NCI-H1436 (cell line): ENCODE measurements at regions not wholly inside any gene's neighbourhood (a gene's known extent, or its start where the extent isn't known, plus 50 kb on each side); places are given as distances from the start of the nearest gene placed in this dataset.
"Not testable (repeated sequence)": the region's sequence is repeated elsewhere in the genome, so short reads cannot be mapped to it uniquely, and the experiment has no call there.

Source experiments
- DNase-seq: peaks from one replicate; lab custom pipeline; 2025; lab: John Stamatoyannopoulos, UW

DNA sequence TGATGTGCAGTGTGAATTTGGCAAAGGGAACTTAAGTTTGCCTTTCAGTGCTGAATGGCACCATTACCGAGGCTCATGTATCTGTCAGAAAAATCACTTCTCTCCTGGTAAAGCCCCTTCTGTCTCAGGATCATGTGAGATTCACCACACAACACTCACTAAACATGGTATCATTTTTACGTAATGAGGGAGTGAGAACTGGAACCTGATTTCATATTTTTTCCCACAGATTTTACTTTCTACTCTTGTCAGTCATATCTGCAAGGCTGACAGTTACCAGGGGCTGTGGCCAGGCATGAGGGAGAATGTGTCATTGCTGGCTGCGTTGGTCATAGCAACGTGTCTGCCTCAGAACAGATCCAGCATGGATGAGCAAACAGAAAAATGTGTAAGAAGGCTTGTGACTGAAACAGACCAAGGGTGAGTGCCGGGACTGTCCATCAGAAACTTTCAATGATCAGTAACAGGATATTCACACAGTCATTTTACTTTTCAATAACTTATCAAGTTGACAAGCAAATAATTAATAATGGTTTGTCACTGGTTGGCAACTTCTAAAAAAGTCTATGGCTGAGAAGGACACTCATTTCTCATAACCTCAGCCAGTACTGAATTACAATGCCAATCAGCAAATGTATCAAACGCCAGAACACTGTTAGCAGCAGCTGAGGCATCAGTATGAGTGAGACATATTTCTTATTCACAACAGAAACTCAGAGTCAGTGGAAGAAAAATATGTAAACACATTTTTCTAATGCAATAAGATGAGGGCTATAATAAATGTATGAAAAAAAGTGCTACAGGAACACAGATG is 100.5 kb downstream of the CDC42EP3 start:
- no peak for DNase-seq

GRCh38 chr2:37571587-37572136 is 99.8 kb downstream of the CDC42EP3 start:
- no peak for DNase-seq

GRCh38 chr2:37573451-37574388 is 97.7 kb downstream of the CDC42EP3 start:
- no peak for DNase-seq

DNA sequence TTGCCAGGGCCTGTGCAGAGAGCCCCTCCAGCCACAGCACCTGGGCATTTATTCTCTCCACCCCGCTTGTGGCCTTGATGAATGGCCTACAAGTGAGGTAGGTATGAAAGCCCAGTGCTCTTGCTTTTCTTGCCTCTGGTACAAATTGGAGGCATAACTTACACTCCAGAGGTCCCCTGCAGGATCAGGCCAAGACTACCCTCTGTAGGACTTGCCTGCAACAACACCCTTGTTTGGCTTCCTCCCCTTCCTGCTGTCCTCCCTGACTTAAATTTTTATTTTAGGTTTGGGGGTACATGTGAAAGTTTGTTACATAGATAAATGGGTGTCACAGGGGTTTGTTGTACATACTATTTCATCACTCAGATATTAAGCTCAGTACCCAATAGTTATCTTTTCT is 95.7 kb downstream of the CDC42EP3 start:
- no peak for DNase-seq

GRCh38 chr2:37576194-37576593 is 95.2 kb downstream of the CDC42EP3 start:
- DNase-seq = not testable (repeated sequence)

DNA sequence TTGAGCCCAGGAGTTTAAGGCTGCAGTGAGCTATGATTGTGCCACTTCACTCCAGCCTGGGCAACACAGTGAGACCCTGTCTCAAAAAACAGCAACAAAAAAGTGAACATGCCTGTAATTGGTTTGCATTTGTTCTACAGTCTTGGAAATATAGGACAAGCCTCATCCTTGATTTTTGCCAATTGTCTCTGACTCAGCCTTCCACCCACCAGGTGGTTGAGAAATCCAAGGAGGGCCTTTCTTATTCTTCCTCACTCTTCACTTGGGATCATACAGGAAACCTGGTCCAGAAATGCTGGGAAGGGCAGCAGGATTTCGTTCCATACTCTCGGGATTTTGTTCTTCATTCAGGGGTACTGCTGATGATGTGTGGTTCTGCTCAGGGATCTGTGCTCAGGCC is 94.6 kb downstream of the CDC42EP3 start:
- DNase-seq = no peak

GRCh38 chr2:37579192-37579713 is 92.2 kb downstream of the CDC42EP3 start:
- DNase-seq = no peak

DNA sequence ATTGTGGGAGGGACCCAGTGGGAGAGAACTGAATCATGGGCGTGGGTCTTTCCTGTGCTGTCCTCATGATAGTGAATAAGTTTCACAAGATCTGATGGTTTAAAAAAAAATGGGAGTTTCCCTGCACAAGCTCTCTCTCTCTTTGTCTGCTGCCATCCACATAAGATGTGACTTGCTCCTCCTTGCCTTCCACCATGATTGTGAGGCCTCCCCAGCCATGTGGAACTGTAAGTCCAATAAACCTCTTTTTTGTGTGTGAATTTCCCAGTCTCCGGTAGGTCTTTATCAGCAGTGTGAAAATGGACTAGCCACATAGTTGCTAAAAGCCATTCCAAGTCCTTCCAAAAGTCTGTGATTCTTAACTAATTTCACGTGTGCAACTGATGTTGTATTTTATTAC is 91.5 kb downstream of the CDC42EP3 start:
- DNase-seq = not testable (repeated sequence)

DNA sequence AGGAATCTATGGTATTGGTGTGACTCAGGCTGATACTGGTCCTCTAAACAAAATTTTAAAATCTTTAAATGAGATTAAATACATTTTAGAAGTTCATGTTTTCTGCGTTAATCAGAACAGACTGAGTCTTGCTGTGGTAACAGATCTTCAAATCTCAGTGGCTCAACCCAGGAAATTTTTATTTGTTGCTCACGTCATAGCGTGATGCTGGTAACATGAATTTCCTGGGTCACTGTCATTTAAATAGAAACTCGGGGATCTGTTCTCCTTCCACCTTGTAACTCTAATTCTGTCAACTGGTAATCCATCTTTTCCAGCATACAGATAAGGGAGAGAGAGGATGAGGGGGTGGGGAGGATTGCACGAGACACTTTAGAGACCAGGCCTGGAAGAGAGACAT is 90.0 kb downstream of the CDC42EP3 start:
- DNase-seq = no peak

DNA sequence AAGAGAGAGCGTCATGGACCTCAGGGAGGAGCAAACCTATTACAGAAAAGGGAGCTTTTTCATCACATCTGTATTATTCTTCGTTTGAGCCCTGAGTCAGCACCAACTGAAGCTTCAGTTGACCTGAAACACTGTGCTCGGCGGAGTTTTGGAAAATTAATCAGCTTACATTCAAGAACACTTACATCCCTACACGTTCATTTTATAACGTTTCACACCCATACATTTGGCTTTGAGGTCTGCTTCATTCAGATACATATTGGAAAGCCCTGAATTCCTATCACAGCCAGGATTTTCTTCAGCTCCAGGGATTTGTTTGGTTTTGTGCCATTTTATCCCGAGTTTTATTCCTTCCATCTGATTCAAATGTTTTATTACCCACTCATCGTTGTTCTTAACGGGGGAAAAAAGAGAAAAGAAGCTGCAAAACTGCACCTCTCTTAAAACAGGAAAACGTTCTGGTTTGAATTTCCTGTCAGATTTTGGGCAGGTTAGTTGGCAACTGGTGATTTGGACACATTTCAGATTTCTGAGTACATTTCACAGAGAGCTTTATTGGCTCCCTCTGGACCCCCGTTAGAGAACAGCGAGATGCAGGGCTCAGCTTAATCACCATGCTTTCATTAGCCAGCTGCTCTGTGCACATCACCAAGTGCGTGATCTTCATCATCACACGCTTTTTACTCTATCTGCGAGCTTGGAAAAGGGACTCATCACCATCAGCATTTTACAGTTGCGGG is 88.8 kb downstream of the CDC42EP3 start:
- no peak for DNase-seq

DNA sequence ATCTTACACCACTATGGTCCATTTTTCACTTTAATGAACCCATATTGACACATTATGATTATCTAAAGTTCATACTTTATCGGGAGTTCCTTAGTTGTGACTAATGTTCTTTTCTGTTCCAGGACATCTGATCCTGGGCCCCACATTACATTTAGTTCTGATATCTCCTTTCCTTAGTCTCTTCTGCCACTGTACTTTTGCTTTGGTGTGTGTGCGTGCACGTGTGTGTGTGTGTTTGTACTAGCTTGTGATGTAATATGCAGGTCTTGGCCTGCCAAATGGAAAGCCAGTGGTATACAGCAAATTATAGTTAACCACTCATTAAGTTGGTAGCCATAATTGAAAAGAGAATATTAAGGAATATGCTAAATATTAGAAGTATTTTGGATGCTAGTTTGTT is 88.0 kb downstream of the CDC42EP3 start:
- no peak for DNase-seq

- DNase-seq = no peak
Observed at GRCh38 chr2:37583867-37584266, 87.6 kb downstream of the CDC42EP3 start.

DNA sequence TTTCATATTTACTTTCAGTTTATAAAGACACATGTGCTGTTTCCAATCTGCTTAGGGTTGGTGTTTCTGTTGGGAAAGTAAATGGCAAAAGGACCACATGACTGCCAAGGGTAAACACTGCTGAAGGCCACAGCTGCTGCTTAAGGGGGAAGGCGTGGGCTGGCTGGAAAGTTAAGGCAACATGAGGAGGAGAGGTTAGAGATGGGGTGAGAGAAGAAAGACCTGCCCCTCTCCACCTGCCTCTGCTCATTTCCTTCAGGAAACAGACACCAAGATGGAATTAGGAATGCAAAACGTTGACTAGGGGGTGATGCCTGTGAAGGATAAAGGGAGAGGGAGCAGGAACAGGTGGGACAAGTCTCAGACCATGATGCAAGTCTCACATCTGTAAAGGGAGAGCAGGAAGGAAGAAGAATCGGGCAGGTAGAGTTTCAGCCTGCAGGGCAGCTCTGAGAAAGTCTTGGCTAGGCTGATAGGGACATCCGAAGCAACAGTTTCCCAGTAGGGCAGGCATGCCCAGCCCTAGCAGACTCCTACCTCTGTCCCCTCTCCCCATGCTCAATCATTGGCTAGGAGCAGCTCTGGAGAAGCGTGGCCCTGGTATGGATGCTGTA is 86.0 kb downstream of the CDC42EP3 start:
- DNase-seq = no peak

- no peak for DNase-seq
Observed at GRCh38 chr2:37585982-37586621, 85.3 kb downstream of the CDC42EP3 start.

- DNase-seq = no peak
Observed at GRCh38 chr2:37586663-37587317, 84.7 kb downstream of the CDC42EP3 start.

DNA sequence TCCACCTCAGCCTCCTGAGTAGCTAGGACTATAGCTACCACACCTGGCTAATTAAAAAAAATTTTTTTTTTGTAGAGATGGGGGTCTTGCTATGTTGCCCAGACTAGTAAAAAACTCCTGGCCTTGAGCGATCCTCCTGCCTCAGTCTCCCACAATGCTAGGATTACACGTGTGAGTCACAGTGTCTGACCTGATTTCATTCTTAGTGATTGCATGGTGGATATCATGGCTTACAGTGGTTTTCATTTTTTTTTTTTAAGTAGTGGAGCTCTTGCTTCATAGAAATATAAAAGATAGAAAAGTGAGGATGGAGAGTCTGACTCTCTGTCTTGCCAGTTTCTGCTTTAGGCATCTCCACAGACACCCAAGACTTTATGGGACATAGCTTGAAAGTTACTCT is 83.6 kb downstream of the CDC42EP3 start:
- no peak for DNase-seq

DNA sequence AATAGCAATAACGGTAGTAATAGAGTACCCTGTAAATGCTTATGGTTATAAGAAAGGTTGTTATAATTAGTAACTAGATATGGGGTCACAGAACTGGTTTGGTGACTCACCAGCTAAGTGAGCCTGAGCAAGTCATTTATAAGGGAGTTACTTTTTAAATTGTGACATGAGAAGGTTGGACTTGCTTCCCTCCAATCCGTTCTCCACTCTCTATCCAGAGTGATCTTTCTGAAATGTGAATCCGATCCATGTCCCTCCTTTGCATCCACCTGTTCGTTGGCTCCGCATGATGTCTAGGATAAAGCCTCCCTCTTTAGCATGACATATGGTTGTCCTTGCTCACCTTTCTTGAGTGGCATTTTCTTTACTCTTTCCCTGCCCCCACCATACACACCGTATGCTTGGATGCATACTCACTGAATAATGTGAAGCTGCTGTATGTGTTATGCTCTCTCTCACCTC is 83.1 kb downstream of the CDC42EP3 start:
- no peak for DNase-seq

GRCh38 chr2:37589298-37589697 is 82.1 kb downstream of the CDC42EP3 start:
- no peak for DNase-seq

GRCh38 chr2:37590119-37590571 is 81.3 kb downstream of the CDC42EP3 start:
- DNase-seq = no peak
